AG04450 (cell line): ENCODE measurements at regions not wholly inside any gene's neighbourhood (a gene's known extent, or its start where the extent isn't known, plus 50 kb on each side); places are given as distances from the start of the nearest gene placed in this dataset.

Experiments
- CTCF ChIA-PET: fragments of 300-600, 350-600 bp; formaldehyde crosslinking; extraction: SDS; loops from one replicate; lab custom pipeline; 2022; ENCODE audit warnings: antibody characterized with exemption, inconsistent platforms; lab: Charles Lee
- POLR2A ChIA-PET: fragments of 350-600 bp; formaldehyde crosslinking; extraction: SDS; loops from one replicate; lab custom pipeline; 2021; ENCODE audit warnings: antibody characterized with exemption, inconsistent platforms; lab: Yijun Ruan, JAX
- DNase-seq: peaks from one replicate; pipeline ENCODE4 v3.0.0-alpha.2; 2011; ENCODE audit warnings: low read depth, low spot score
- H3K27ac ChIP-seq: one replicate; pipeline ENCODE4 v1.5.1; 2012; ENCODE audit warnings: low read depth, low read length, control low read depth
- H3K27me3 ChIP-seq: one replicate; pipeline ENCODE4 v1.6.0; 2012; ENCODE audit warnings: low read length; ENCODE audit not compliant: control insufficient read depth, insufficient read depth
- H3K4me3 ChIP-seq: 2 replicates; pipeline ENCODE4 v1.5.1; 2011; ENCODE audit warnings: mild to moderate bottlenecking, low read depth, low read length, control low read depth
- H3K9me3 ChIP-seq: 2 replicates; pipeline ENCODE4 v1.5.1; 2012; ENCODE audit warnings: low read length; ENCODE audit not compliant: control insufficient read depth, insufficient read depth
- CTCF ChIP-seq: IDR thresholded peaks from 2 replicates; pipeline ENCODE4 v1.5.1; 2011; ENCODE audit warnings: low read depth, low read length, control low read depth, inconsistent platforms

GRCh38 chr3:187843654-187844053 is 98.4 kb upstream of the BCL6 start:
- H3K27ac ChIP-seq = no peak overlapping the region
- H3K27me3 ChIP-seq = peaks cover 9% of the 10 kb centered on the region
- no peak overlapping the region for H3K4me3 ChIP-seq
- H3K9me3 ChIP-seq = no peaks in the 10 kb centered on the region
- ChIA-PET POLR2A (no interaction called here), CTCF (no interaction called here)
- DNase-seq = no peak
- no peak for TF ChIP-seq CTCF

DNA sequence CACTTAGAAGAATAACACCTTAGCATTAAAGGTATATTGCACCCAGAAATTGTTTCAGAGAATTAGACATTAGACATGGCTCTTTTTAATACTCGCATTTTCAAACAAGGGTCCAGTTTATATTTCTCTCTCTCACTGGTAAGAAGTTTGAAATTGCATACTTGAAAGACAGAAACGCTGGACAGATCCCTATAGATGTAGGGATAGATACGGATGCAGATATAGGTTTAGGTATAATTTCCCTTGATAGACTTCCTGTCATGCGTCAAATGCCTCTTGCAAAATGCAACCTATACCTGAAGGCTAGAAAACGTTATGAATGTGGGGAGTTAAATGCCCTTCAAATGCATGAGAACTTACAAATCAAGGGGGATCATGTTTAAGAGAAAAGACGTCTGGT is 99.4 kb upstream of the BCL6 start:
- ChIA-PET CTCF (no interaction called here), POLR2A (no interaction called here)
- Histone ChIP-seq H3K9me3 (no peaks in the 10 kb centered on the region), H3K27ac (no peak overlapping the region), H3K27me3 (peaks cover 19% of the 10 kb centered on the region), H3K4me3 (no peak overlapping the region)
- TF ChIP-seq CTCF = no peak
- DNase-seq = no peak

- ChIA-PET CTCF (no interaction called here), POLR2A (no interaction called here)
Observed at GRCh38 chr3:187845826-187846225, 100.6 kb upstream of the BCL6 start.

DNA sequence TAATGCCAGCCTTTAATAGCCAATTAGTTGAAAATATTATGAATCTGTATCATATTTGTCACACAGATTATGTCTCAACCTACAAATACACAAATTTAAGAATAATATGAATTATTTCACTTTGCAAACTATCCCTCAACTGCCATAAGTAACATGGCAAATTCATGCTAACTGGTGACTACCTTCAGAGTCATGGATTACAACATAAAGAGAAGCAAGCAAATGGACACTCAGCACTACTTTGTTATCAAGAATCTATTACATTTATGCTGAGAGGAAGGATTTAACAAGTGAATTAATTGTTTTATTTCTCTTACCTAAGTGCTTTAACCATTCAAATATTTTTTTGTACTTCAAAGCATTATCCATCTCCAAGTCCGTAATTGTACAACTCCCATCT is 103.1 kb upstream of the BCL6 start:
- POLR2A ChIA-PET = no interaction called here
- DNase-seq = no peak
- CTCF ChIA-PET = interaction anchor here (0.6 to 0.7 kb wide), 4 partner anchors 36 to 1827 kb away, joined by 3 to 5 read pairs (median 4); no protein-coding TSS in a partner anchor
- peaks cover 20% of the 10 kb centered on the region for H3K27me3 ChIP-seq
- H3K4me3 ChIP-seq = no peak overlapping the region
- TF ChIP-seq CTCF = no peak
- H3K9me3 ChIP-seq = peaks cover 8% of the 10 kb centered on the region; the same call in 1 of the 2 replicates
- no peak overlapping the region for H3K27ac ChIP-seq

More at GRCh38 chr3:187845826-187846225, 100.6 kb upstream of the BCL6 start:
- no peak for TF ChIP-seq CTCF
- Histone ChIP-seq H3K4me3 (no peak overlapping the region), H3K27me3 (peaks cover 22% of the 10 kb centered on the region), H3K9me3 (no peaks in the 10 kb centered on the region), H3K27ac (no peak overlapping the region)
- DNase-seq = no peak

GRCh38 chr3:187849016-187849654 is 103.9 kb upstream of the BCL6 start:
- POLR2A ChIA-PET = no interaction called here
- Histone ChIP-seq H3K9me3 (peaks cover 8% of the 10 kb centered on the region; the same call in 1 of the 2 replicates), H3K27me3 (peaks cover 19% of the 10 kb centered on the region), H3K27ac (no peak overlapping the region), H3K4me3 (no peak overlapping the region)
- no peak for DNase-seq
- CTCF ChIA-PET = no interaction called here
- TF ChIP-seq CTCF = no peak
